VCaP (cell line): ENCODE measurements at regions not wholly inside any gene's neighbourhood (a gene's known extent, or its start where the extent isn't known, plus 50 kb on each side); places are given as distances from the start of the nearest gene placed in this dataset.
"Not testable (repeated sequence)": the region's sequence is repeated elsewhere in the genome, so short reads cannot be mapped to it uniquely, and the experiment has no call there.

Source experiments
- H3K27ac ChIP-seq: fragments of 450-650 bp; 2 replicates; pipeline ENCODE4 v1.5.1; 2017
- TF ChIP-seq, protein P1 (sequence below): fragments of 450-650 bp; conservative IDR thresholded peaks from 2 replicates; pipeline ENCODE4 v1.5.1; 2017; ENCODE audit warnings: mild to moderate bottlenecking, moderate library complexity

DNA sequence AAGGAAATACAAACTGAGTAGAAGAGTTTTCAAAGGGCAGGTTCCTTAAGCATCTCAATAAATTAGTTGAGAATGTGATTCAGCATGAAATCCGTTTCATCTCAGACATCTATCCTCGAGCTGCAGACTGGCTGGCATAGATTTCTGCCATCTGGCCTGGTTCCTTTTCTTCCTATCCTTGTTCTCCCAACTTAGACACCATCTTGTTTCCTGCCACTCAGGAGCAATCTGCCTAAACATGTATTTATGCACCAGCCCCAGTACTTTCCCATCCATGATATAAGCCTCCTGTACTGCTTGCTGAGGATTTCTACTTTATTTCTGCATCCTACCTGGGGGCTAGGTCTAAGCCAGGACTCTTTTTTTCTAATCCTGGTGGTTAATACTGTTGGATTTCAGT is 359.1 kb upstream of the C11orf87 start:
- H3K27ac ChIP-seq = no peak overlapping the region
- TF ChIP-seq, protein P1, sequence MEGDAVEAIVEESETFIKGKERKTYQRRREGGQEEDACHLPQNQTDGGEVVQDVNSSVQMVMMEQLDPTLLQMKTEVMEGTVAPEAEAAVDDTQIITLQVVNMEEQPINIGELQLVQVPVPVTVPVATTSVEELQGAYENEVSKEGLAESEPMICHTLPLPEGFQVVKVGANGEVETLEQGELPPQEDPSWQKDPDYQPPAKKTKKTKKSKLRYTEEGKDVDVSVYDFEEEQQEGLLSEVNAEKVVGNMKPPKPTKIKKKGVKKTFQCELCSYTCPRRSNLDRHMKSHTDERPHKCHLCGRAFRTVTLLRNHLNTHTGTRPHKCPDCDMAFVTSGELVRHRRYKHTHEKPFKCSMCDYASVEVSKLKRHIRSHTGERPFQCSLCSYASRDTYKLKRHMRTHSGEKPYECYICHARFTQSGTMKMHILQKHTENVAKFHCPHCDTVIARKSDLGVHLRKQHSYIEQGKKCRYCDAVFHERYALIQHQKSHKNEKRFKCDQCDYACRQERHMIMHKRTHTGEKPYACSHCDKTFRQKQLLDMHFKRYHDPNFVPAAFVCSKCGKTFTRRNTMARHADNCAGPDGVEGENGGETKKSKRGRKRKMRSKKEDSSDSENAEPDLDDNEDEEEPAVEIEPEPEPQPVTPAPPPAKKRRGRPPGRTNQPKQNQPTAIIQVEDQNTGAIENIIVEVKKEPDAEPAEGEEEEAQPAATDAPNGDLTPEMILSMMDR = no peak

DNA sequence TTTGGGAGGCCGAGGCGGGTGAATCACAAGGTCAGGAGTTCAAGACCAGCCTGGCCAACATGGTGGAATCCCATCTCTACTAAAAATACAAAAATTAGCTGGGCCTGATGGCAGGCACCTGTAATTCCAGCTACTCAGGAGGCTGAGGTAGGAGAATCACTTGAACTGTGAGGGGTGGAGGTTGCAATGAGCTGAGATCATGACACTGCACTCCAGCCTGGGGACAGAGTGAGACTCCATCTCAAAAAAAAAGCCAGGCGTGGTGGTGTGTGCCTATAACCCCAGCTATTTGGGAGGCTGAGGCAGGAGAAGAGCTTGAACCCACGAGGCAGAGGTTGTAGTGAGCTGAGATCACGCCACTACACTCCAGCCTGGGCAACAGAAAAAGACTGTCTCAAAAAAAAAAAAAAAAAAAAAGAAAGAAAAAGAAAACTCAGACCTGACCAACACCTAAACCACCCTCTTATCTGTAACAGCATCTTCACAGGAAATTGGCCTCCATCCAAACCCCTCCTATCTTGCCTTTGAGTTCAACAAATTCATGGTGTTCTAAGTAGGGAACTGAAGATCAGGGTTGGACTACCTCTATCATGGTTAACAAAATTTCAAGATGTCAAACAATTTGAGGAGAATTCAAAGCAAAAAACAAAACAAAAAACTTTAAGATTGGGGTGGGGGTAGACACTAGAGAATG is 357.2 kb upstream of the C11orf87 start:
- H3K27ac ChIP-seq = not testable (repeated sequence)

DNA sequence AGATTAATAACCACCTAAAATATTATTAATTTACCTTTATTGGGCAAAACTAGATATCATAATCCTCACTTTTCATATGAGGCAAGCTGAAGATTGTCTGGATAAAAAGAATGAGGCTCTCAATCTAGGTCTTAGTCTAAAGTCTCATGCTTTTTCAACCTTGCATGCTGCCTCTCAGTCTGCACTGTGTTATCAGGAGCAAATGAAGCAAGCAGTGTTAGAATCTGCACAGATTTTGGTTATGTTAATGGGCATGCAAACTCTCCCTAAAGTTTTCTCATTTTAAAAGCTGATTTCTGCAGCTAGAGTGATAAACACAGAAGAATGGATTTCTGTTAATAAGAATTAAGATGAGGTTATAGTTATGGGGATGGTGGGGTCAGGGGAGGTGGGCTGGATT is 350.7 kb upstream of the C11orf87 start:
- TF ChIP-seq, protein P1 = no peak
- no peak overlapping the region; the same call in 1 of the 2 replicates for H3K27ac ChIP-seq

DNA sequence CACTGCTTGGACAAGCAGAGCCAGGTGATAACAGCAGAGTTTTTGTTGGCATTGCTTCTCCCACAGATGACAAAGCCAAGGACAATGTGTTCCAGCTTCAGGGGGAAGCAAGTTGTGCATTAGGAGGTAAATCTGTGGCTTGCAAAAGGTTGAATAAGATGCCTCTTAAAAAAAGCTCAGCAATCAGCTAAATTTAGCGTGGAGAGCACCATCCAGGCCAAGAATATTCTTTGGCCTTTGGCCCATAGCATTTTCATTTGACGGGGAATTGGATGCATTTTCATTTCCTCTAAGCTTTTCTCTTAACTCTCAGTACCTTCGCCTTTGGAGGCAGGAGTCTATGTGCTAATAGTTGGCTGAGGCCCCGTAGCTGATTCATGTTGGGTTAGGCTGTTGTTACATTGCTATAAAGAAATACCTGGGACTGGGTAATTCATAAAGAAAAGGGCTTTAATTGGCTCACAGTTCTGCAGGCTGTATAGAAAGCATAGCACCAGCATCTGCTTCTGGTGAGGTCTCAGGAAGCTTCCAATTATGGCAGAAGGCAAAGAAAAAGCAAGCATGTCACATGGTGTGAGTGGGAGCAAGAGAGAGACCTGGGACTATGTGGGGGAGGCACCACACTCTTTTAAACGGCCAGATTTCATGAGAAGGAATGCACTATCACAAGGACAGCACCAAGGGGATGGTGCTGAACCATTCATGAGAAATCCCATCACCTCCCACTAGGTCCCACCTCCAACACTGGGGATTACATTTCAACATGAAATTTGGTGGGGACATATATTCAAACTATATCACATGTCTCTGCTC is 350.1 kb upstream of the C11orf87 start:
- TF ChIP-seq, protein P1 = no peak
- H3K27ac ChIP-seq = peak overlapping the region; percentile 3; the same call in 1 of the 2 replicates

DNA sequence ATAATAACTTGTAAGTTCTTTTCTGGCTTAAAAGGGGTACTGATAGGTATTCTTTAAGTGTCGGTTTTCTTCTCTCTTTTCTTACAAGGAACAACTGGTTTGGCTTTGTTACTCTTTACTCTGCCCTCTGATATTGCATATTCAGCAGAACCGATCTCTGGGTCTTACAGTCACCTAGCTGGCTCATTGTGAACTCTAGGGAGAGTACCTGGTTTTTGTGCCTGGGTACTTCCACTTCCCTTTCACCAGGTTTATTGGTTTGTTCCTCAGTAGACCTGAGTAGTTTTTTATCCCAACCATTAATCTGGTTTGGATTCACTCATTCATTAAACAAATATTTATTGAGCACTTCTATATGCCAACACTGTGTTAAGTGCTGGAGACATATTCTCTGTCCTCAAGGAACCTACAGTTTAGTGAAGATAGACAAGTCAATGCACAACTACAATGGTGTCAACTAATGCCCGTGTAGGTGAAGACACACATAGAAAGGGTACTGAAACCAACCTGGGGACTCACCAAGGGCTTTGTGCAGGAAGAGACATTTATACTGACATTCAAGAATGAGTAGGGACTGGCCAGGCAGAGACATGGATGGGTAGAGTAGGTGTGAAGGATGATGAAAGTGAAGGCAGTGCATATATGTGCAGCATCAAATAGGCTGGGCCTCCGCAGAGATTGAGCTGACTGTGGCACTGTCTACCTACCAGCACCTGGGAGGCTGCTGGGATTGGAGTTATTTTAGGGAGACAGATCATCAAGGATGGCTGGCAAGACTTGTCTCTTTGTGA is 348.8 kb upstream of the C11orf87 start:
- TF ChIP-seq, protein P1 = no peak
- no peak overlapping the region for H3K27ac ChIP-seq

DNA sequence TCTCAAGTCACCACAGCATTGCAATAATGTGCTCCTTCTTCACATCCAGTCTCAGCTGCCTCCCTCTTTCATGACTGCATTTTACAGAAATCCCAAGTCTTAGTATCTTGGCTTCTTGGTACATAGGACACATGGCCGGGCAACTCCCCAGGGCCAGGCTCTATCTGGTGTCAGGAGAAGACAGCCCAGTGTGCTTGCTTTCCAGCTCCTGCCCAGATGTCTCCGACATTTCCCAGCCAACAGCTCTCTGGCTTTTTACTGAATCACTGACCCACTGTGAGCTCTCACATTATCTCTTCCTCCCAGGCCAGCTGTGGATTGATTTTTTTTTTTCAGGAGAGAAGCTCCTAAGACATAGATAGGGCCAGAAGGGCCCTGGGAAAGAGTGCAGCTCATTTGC is 346.0 kb upstream of the C11orf87 start:
- H3K27ac ChIP-seq = no peak overlapping the region
- TF ChIP-seq, protein P1 = no peak

DNA sequence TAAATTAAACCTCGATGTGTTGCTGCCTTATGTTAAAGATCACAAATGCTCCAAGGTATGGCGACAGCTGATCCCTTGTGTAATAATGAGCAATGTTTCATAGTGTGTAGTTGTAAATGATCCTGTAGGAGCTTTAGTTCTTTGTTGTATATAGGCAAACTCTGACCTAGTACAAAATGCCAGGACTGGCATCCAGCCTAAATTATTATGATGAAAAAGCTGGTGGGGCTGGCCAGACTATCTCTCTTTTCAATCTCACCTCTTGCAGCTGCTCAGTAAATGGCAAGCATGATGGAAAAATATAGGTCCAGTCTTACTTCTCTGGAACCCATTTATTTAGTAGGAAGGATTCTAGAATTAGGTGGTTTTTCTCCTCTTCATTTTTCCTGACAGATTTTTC is 345.1 kb upstream of the C11orf87 start:
- no peak overlapping the region for H3K27ac ChIP-seq
- TF ChIP-seq, protein P1 = no peak
